Brain microvascular endothelial cell (primary cell): ENCODE measurements at regions not wholly inside any gene's neighbourhood (a gene's known extent, or its start where the extent isn't known, plus 50 kb on each side); places are given as distances from the start of the nearest gene placed in this dataset.

Experiments
- DNase-seq: peaks from one replicate; pipeline ENCODE4 v3.0.0-alpha.2; 2020
- H3K27ac ChIP-seq: fragments of 250-450 bp; sonication (Bioruptor Pico); 2 replicates; pipeline ENCODE4 v1.5.1; 2020; ENCODE audit warnings: mild to moderate bottlenecking, moderate library complexity
- H3K27me3 ChIP-seq: fragments of 250-450 bp; sonication (Bioruptor Pico); replicated peaks from 2 replicates; pipeline ENCODE4 v1.5.1; 2020; ENCODE audit warnings: mild to moderate bottlenecking
- H3K36me3 ChIP-seq: fragments of 250-450 bp; sonication (Bioruptor Pico); replicated peaks from 2 replicates; pipeline ENCODE4 v1.5.1; 2020; ENCODE audit warnings: mild to moderate bottlenecking
- H3K4me3 ChIP-seq: 2 replicates; pipeline ENCODE4 v1.5.1; 2011; ENCODE audit warnings: low read depth, mild to moderate bottlenecking, control low read depth, low read length, moderate library complexity
- CTCF ChIP-seq: IDR thresholded peaks from 2 replicates; pipeline ENCODE4 v1.5.1; 2011; ENCODE audit warnings: low read depth, mild to moderate bottlenecking, moderate library complexity, low read length, control low read depth, inconsistent platforms; ENCODE audit errors: missing control alignments
- in situ Hi-C: cut with HindIII; loops from 2 replicates; pipeline ENCODE4 v1.10.0; 2017; ENCODE audit warnings: low sequenced_read_pairs, low pct_ligation_motif_present

- TF ChIP-seq CTCF: peak; percentile 70
- Histone ChIP-seq H3K36me3 (no peaks in the 10 kb centered on the region), H3K27ac (peak overlapping the region; percentile 78), H3K27me3 (no peaks in the 10 kb centered on the region), H3K4me3 (no peak overlapping the region)
- in situ Hi-C loops: no loop called here
- DNase-seq: peak; percentile 24
Observed at GRCh38 chr16:65548470-65548869, 426.6 kb upstream of the CDH11 start.

- no peak for TF ChIP-seq CTCF
- in situ Hi-C loops: no loop called here
- H3K36me3 ChIP-seq: no peaks in the 10 kb centered on the region
- DNase-seq: peak; percentile 92
- no peak overlapping the region for H3K4me3 ChIP-seq
- peak overlapping the region; percentile 78 for H3K27ac ChIP-seq
- H3K27me3 ChIP-seq: no peaks in the 10 kb centered on the region
Observed at GRCh38 chr16:65547772-65548446, 426.0 kb upstream of the CDH11 start.

GRCh38 chr16:65546353-65546791 is 424.5 kb upstream of the CDH11 start:
- Histone ChIP-seq H3K36me3 (no peaks in the 10 kb centered on the region), H3K27ac (peak overlapping the region; percentile 47), H3K4me3 (no peak overlapping the region), H3K27me3 (no peaks in the 10 kb centered on the region)
- no peak for DNase-seq
- no peak for TF ChIP-seq CTCF
- in situ Hi-C loops: no loop called here

GRCh38 chr16:65545413-65545956 is 423.6 kb upstream of the CDH11 start:
- Histone ChIP-seq H3K27me3 (no peaks in the 10 kb centered on the region), H3K4me3 (no peak overlapping the region), H3K27ac (no peak overlapping the region), H3K36me3 (no peaks in the 10 kb centered on the region)
- no peak for DNase-seq
- in situ Hi-C loops: no loop called here
- no peak for TF ChIP-seq CTCF

- Histone ChIP-seq H3K36me3 (no peaks in the 10 kb centered on the region), H3K4me3 (no peak overlapping the region), H3K27ac (no peak overlapping the region), H3K27me3 (no peaks in the 10 kb centered on the region)
- no peak for TF ChIP-seq CTCF
- no peak for DNase-seq
- in situ Hi-C loops: no loop called here
Observed at GRCh38 chr16:65543781-65544740, 422.2 kb upstream of the CDH11 start.
